GM18867 (cell line): ENCODE measurements at regions not wholly inside any gene's neighbourhood (a gene's known extent, or its start where the extent isn't known, plus 50 kb on each side); places are given as distances from the start of the nearest gene placed in this dataset.
"Not testable (repeated sequence)": the region's sequence is repeated elsewhere in the genome, so short reads cannot be mapped to it uniquely, and the experiment has no call there.

ENCODE experiments used
- ATAC-seq: cut with Tn5 transposase; IDR thresholded peaks from one replicate; pipeline ENCODE4 v1.9.1; 2021; ENCODE audit warnings: mild to moderate bottlenecking, moderate library complexity; ENCODE audit not compliant: unreplicated experiment

GRCh38 chr7:20519645-20520044 lies 95.8 kb upstream of the ABCB5 start:
- ATAC-seq, result no peak

- no peak for ATAC-seq
Observed at GRCh38 chr7:20520530-20520929, 94.9 kb upstream of the ABCB5 start.

GRCh38 chr7:20521243-20521642 lies 94.2 kb upstream of the ABCB5 start:
- ATAC-seq, result no peak

- ATAC-seq, result no peak
Observed at GRCh38 chr7:20529260-20529659, 86.2 kb upstream of the ABCB5 start.

GRCh38 chr7:20532890-20533289 lies 82.6 kb upstream of the ABCB5 start:
- no peak for ATAC-seq

GRCh38 chr7:20534543-20534942 lies 80.9 kb upstream of the ABCB5 start:
- ATAC-seq, result no peak

- no peak for ATAC-seq
Observed at GRCh38 chr7:20535541-20535940, 79.9 kb upstream of the ABCB5 start.

GRCh38 chr7:20539201-20539600 lies 76.3 kb upstream of the ABCB5 start:
- ATAC-seq, result no peak

GRCh38 chr7:20541608-20542349 lies 73.7 kb upstream of the ABCB5 start:
- ATAC-seq, result peak; percentile 68

GRCh38 chr7:20542594-20542993 lies 72.9 kb upstream of the ABCB5 start:
- no peak for ATAC-seq

- ATAC-seq, result no peak
Observed at GRCh38 chr7:20543500-20543899, 72.0 kb upstream of the ABCB5 start.

GRCh38 chr7:20545016-20545415 lies 70.5 kb upstream of the ABCB5 start:
- no peak for ATAC-seq

GRCh38 chr7:20546958-20547357 lies 68.5 kb upstream of the ABCB5 start:
- ATAC-seq, result not testable (repeated sequence)

- ATAC-seq, result no peak
Observed at GRCh38 chr7:20554072-20554471, 61.4 kb upstream of the ABCB5 start.

- no peak for ATAC-seq
Observed at GRCh38 chr7:20556091-20556490, 59.4 kb upstream of the ABCB5 start.

GRCh38 chr7:20557116-20557515 lies 58.4 kb upstream of the ABCB5 start:
- no peak for ATAC-seq

GRCh38 chr7:20558963-20559716 lies 56.3 kb upstream of the ABCB5 start:
- no peak for ATAC-seq

GRCh38 chr7:20559883-20560282 lies 55.6 kb upstream of the ABCB5 start:
- no peak for ATAC-seq

GRCh38 chr7:20560325-20561180 lies 54.9 kb upstream of the ABCB5 start:
- ATAC-seq, result no peak

- ATAC-seq, result no peak
Observed at GRCh38 chr7:20561466-20561865, 54.0 kb upstream of the ABCB5 start.

- ATAC-seq, result no peak
Observed at GRCh38 chr7:20561908-20562307, 53.6 kb upstream of the ABCB5 start.
